ENCODE measurements at regions not wholly inside any gene's neighbourhood (a gene's known extent, or its start where the extent isn't known, plus 50 kb on each side); places are given as distances from the start of the nearest gene placed in this dataset.

- no peak for TF ChIP-seq CTCF (IDR thresholded peaks at IDR 0.05; ENCODE audit: extremely low read depth, missing control alignments)
- DNase-seq (ENCODE audit: low spot score) = no peak
These were observed 510.9 kb downstream of the ANKRD7 start for GRCh38 chr7:118735441-118735840.

GRCh38 chr7:118737935-118738334 is 513.4 kb downstream of the ANKRD7 start:
- no peak for DNase-seq (ENCODE audit: low spot score)
- no peak for TF ChIP-seq CTCF (IDR thresholded peaks at IDR 0.05; ENCODE audit: extremely low read depth, missing control alignments)

GRCh38 chr7:118745927-118746326 is 521.4 kb downstream of the ANKRD7 start:
- TF ChIP-seq CTCF (IDR thresholded peaks at IDR 0.05; ENCODE audit: extremely low read depth, missing control alignments) = no peak
- DNase-seq (ENCODE audit: low spot score) = no peak

- no peak for TF ChIP-seq CTCF (IDR thresholded peaks at IDR 0.05; ENCODE audit: extremely low read depth, missing control alignments)
- no peak for DNase-seq (ENCODE audit: low spot score)
These were observed 523.0 kb downstream of the ANKRD7 start for GRCh38 chr7:118747473-118747872.

GRCh38 chr7:118753479-118753878 is 529.0 kb downstream of the ANKRD7 start:
- DNase-seq (ENCODE audit: low spot score) = no peak
- no peak for TF ChIP-seq CTCF (IDR thresholded peaks at IDR 0.05; ENCODE audit: extremely low read depth, missing control alignments)

GRCh38 chr7:118754608-118755007 is 530.1 kb downstream of the ANKRD7 start:
- TF ChIP-seq CTCF (IDR thresholded peaks at IDR 0.05; ENCODE audit: extremely low read depth, missing control alignments) = no peak
- no peak for DNase-seq (ENCODE audit: low spot score)

GRCh38 chr7:118755067-118755625 is 530.6 kb downstream of the ANKRD7 start:
- DNase-seq (ENCODE audit: low spot score) = no peak

More at GRCh38 chr7:118755067-118755625, 530.6 kb downstream of the ANKRD7 start:
- TF ChIP-seq CTCF (IDR thresholded peaks at IDR 0.05; ENCODE audit: extremely low read depth, missing control alignments) = no peak
